Daoy (cell line): ENCODE measurements at regions not wholly inside any gene's neighbourhood (a gene's known extent, or its start where the extent isn't known, plus 50 kb on each side); places are given as distances from the start of the nearest gene placed in this dataset.
A peak's percentile ranks its signal among the peaks of the same experiment; 100 is the strongest.

Experiments
- DNase-seq: peaks from one replicate; pipeline ENCODE4 v3.0.0-alpha.2; 2015; ENCODE audit warnings: low read depth

- DNase-seq = peak; percentile 24
Observed at GRCh38 chr12:78697817-78698415, 166.7 kb upstream of the SYT1 start.

- peak; percentile 42 for DNase-seq
Observed at GRCh38 chr12:78698747-78699146, 165.8 kb upstream of the SYT1 start.

- no peak for DNase-seq
Observed at GRCh38 chr12:78700565-78700964, 164.0 kb upstream of the SYT1 start.

- peak; percentile 50 for DNase-seq
Observed at GRCh38 chr12:78703820-78704525, 160.6 kb upstream of the SYT1 start.

- no peak for DNase-seq
Observed at GRCh38 chr12:78711954-78712353, 152.6 kb upstream of the SYT1 start.

GRCh38 chr12:78712834-78713481, 151.6 kb upstream of the SYT1 start:
- DNase-seq = no peak

GRCh38 chr12:78719721-78720120, 144.9 kb upstream of the SYT1 start:
- no peak for DNase-seq

GRCh38 chr12:78721906-78722305, 142.7 kb upstream of the SYT1 start:
- DNase-seq = no peak

- DNase-seq = no peak
Observed at GRCh38 chr12:78725033-78725432, 139.5 kb upstream of the SYT1 start.

GRCh38 chr12:78725951-78726580, 138.5 kb upstream of the SYT1 start:
- no peak for DNase-seq

GRCh38 chr12:78726854-78727253, 137.7 kb upstream of the SYT1 start:
- no peak for DNase-seq

- no peak for DNase-seq
Observed at GRCh38 chr12:78732481-78732880, 132.1 kb upstream of the SYT1 start.

GRCh38 chr12:78739653-78740052, 124.9 kb upstream of the SYT1 start:
- DNase-seq = no peak

- no peak for DNase-seq
Observed at GRCh38 chr12:78746001-78746400, 118.6 kb upstream of the SYT1 start.

- no peak for DNase-seq
Observed at GRCh38 chr12:78753058-78753457, 111.5 kb upstream of the SYT1 start.

- no peak for DNase-seq
Observed at GRCh38 chr12:78756936-78757335, 107.6 kb upstream of the SYT1 start.

GRCh38 chr12:78759367-78759766, 105.2 kb upstream of the SYT1 start:
- peak; percentile 50 for DNase-seq

GRCh38 chr12:78760906-78761305, 103.7 kb upstream of the SYT1 start:
- no peak for DNase-seq

GRCh38 chr12:78764913-78765312, 99.7 kb upstream of the SYT1 start:
- DNase-seq = no peak

GRCh38 chr12:78767264-78767981, 97.2 kb upstream of the SYT1 start:
- no peak for DNase-seq

- DNase-seq = no peak
Observed at GRCh38 chr12:78778339-78778738, 86.2 kb upstream of the SYT1 start.

GRCh38 chr12:78787576-78787975, 77.0 kb upstream of the SYT1 start:
- no peak for DNase-seq
